Stimulated activated naive CD4-positive, alpha-beta T cell (primary cell): ENCODE measurements at regions not wholly inside any gene's neighbourhood (a gene's known extent, or its start where the extent isn't known, plus 50 kb on each side); places are given as distances from the start of the nearest gene placed in this dataset.
"Not testable (repeated sequence)": the region's sequence is repeated elsewhere in the genome, so short reads cannot be mapped to it uniquely, and the experiment has no call there.

Experiments
- DNase-seq, 6 experiments: peaks; one replicate each; lab custom pipeline; 2025; lab: John Stamatoyannopoulos, UW

DNA sequence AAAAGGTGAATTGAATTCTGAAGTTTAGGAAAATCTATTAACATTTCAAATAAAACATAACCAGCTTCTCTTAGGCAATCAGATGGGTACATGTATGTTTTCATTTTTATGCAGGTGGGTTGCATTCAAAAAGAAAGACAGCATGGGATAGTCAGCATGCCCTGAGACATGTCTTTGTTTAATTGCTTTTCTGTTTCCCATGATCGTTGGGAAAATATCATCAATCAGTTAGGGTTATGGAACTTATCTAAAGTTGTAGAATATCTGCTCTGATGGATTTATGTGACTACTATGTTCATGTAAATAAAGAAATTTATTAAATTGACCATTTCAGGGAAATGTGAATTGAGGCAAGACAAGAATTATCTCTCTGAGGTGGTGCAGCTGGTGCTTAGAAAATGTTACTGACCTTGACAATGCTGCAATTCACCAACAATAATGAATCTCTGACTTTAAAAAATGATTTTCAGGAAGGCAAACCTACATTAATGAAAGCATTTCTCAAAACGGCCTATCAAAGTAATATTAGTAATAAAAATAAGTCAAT lies 112.7 kb downstream of the RFPL4B start:
- DNase-seq = no peak

- no peak for DNase-seq
Observed at GRCh38 chr6:112464901-112465665, 118.0 kb downstream of the RFPL4B start.

DNA sequence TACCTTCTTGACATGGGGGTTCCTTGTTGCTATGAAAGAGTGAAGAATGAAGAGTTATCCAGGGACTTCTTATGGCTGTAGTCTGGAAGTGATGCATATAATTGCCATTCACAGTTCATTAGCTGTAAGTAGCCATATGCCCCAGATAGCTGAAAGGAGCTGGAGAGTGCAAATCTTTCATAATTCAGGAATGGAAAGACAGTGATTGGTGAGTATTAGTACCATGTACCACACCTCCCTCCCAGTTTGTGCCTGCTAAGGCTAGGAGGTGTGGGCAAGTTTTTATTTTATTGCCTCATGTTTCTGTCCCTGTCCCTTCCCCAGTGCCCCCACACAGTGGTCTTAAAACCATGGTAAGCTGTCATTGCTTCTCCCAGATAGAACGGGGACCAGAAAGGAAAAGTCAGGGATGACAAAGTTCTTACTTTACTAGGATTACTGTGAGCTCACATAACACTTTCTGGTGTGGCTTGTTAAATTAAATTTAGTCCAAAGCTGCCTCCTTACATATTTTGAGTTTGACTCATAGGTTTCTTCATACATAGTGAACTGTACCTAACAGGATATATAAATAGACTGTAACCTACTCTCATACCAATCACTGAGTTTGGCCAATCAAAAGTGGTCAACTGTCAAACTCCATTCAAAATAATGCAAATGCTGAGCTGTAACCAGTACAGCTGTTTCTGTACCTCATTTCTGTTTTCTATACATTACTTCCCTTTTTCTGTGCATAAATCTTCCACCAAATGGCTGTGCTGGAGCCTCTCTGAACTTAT lies 119.4 kb downstream of the RFPL4B start:
- DNase-seq = no peak

DNA sequence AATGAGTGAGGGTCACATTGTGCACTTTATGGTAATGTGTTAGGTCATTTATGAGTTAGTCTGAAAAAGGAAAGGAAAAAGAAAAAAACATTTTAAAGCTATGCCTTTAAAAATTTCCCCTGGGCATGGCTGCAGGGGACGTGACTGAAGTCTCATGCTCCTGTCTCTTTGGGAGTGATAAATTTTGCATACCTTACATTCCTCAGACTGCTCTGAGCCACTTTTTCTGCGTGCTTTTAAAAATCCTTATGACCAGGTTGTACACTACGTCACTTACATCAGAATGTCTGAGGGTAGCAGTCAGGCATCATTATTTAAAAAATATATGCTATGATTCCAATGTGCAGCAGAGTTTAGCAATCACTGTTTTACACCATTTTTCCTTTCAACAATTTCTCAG lies 121.2 kb downstream of the RFPL4B start:
- no peak for DNase-seq

DNA sequence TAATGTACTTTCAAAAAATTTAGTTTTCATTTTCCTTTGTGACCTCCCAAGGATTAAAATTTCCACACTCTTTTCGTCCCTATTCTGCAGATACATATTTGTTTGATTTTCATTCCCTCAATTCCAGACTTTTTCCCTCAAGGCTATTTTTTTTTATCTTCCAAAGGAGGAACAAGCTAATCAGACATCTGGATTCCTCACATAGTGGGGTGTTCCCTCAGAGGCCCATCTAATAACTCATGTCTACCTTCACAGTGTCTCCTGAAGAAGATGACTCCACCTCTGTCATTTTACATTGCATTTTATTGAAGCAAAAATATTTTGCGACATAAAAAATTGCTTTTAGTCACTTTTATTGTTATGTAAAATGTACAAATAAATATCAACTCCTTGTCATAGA lies 122.2 kb downstream of the RFPL4B start:
- DNase-seq = no peak

DNA sequence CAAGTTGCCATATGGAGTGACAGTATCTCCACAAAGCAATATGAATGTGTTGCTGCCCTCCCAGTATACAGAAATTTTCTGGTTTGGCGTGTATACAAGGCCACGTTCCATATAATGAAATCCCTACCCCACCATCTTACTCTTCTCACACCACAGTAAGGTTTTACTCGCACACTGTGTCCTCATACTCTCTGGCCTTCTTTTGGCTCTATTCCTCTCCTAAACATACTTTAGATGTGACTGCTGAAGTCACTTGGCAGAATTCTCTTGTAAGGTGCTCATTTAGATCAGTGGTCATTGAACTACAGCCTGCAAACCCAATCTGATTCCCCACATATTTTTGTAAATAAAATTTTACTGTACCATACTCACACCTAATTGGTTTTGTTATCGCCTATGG lies 123.2 kb downstream of the RFPL4B start:
- DNase-seq = no peak

DNA sequence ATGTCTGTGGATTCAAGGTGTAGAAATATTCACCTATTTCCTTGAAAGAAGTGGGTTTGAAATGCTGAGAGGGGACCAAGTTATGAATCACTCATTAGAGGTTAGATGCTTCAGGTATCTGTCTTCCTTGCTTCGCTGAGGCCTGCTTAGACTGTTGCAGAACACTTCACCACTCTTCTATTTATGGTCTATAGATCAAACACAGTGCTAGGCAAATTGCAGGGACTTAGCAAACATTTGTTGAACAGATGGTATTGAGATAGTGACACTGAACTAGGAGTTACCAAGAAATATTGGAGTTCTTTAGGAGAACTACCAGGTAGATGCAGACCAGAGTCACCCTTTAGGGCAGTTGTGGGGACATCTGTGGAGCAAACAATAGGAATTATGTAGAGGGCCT lies 123.8 kb downstream of the RFPL4B start:
- no peak for DNase-seq

- DNase-seq = no peak
Observed at GRCh38 chr6:112475083-112475482, 128.0 kb downstream of the RFPL4B start.

- DNase-seq = no peak
Observed at GRCh38 chr6:112477125-112477524, 130.0 kb downstream of the RFPL4B start.

DNA sequence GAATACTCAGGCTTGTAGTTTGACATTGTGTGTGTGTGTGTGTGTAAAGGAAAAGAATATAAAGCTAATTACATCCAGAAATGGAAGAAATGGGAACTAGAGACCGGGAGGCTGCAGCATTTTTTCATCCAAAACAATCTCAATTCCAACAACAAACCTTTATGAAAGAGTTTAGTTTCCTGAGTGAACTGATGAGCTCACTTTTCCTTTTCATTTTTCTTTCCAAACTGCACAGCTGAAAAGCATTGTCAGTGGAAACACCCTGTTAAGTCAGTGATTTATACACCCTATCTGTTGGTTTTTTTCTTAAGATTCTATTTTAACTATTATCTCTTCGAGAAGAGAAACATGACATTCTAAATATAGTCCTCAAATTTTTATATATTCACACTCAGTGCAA lies 130.9 kb downstream of the RFPL4B start:
- no peak for DNase-seq

DNA sequence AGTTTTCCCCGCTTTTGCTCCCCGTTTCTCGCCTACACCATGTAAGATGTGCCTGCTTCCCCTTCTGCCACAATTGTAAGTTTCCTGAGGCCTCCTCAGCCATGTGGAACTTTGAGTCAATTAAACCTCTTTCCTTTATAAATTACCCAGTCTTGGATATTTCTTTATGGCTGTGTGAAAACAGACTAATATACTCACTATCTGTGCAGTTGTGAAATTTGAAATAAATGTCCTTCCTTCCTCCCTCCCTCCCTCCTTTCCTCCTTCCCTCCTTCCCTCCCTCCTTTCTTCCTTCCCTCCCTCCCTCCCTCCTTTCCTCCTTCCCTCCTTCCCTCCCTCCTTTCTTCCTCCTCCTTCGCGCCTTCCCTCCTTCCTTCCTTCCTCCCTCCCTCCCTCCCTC lies 132.8 kb downstream of the RFPL4B start:
- not testable (repeated sequence) for DNase-seq

- DNase-seq = no peak
Observed at GRCh38 chr6:112480553-112480952, 133.4 kb downstream of the RFPL4B start.

- DNase-seq = no peak
Observed at GRCh38 chr6:112481211-112481610, 134.1 kb downstream of the RFPL4B start.

DNA sequence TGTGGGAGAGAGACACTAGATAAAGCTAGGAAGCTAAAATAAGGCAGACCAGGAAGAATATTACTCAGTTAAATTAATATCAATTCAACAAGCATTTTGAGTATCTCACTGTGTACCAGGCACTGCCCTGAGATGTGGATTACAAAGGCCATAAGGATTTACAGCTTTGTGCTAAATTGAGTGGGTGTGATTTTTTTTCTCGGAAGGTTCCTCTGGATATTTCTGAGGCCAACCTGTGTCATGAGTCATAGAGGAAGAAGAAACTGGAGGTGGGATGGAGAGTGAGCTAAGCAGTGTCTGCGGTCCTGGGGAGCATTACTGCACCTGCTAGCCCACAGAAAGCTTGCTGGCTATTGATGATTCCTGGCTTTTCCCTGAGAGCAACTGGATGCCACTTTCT lies 135.2 kb downstream of the RFPL4B start:
- DNase-seq = no peak

GRCh38 chr6:112485120-112485826 lies 138.1 kb downstream of the RFPL4B start:
- no peak for DNase-seq

- DNase-seq = no peak
Observed at GRCh38 chr6:112485827-112486212, 138.7 kb downstream of the RFPL4B start.

DNA sequence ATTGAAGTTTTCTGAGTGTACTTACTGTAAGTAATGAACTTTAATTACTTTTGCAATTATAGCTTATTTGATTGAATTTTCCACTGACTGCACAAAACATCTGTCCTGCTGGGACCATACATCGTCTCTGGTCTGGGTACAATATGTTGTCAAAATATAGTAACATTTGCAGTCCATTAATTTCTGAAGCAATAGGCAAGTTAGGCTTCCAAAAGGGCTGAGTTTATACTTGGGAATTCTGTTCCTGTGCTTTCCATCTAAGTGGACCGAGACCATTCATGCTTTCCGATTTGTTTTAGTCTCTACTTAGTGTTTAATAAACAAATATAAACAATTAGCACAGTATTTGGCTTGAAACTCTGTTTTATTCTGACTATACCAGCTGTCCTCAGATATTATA lies 139.3 kb downstream of the RFPL4B start:
- DNase-seq = no peak

DNA sequence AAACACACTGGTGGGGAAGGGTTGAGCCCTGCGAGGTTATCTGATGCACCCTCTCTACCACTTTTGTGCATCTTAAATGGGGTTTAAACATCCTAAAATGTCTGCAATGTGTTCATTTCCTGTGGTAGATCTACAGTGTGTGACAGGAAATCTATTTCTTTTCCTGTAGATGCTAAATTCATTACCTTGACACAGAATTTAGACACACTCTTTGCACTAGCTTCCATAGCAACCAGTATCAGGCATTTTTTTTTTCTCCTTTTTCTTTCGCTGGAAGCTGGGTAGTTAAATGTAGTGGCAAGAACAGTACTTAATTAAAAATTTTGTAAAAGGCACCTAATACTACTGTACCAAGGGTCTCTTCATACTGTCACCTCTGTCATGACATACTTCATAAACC lies 141.1 kb downstream of the RFPL4B start:
- no peak for DNase-seq

DNA sequence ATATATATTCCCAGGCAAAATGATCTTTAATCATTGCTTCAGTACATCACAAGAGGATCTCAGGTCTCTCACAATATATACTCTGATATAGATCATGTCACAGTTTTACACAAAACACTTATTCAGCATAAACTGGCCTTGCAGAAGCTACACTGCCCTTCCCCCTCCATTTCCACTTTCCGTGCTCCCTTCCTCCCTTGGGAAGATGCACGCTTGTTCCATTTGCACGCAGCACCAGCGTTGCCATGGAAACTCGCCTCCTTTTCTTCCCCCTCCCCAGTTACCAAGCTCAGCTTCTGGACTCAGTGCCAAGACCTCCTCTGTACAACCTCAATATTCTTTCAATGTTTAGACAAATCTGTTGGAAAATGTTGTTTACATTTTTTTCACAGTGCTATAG lies 154.6 kb downstream of the RFPL4B start:
- no peak for DNase-seq

DNA sequence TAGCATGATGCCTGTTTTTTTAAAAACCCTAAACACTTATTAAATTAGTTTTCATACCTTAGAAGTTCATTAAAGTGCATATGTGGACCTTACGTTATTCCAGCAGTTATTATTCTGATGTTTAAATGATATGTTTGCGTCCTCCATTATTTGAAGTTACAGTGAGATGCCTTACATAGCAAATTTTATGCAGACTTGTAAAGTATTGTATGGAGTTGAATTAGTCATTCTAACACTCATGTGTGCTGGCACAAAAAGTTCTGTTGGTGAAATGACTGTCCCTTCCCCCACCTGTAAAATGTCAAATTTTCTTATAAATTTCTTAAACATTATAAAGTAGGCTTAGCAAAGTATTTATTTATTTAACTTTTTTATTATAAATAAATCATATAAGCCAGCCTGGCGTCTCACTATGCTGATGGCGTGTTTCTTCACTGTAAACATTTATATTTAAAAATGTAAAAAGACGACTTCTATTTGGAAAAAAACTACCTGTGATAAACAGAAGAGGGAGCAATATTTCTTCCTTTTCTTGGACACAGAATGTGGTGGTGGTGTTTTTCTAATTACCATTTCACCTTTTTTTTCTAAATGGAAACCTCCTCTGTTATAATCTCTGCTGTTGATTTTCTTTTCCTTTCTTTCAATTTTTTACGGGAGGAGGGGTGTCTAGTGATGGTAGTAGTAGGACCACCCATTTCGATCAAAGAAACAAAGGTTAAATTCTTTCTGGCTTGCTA lies 155.4 kb downstream of the RFPL4B start:
- no peak for DNase-seq

GRCh38 chr6:112503091-112503596 lies 156.0 kb downstream of the RFPL4B start:
- no peak for DNase-seq

DNA sequence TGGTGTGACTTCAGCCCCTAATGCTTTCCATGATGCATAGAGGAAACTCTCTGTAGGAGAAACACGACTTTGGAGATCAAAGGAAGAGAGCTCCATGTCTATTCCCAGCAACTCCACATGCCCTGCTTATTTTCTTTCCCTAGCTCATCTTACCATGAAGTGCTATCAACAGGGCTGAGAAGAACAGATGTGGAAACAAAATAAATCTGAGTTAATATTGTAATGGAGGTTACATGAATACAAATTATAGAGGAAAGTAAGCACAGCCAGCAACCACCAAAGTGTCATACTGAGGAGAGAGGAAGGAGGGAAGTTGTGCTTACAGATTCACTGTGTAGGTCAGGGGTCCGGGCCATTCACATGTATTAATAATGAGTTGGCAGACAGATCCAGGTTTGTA lies 157.5 kb downstream of the RFPL4B start:
- DNase-seq = no peak
